SIG-M5 (cell line): ENCODE measurements at regions not wholly inside any gene's neighbourhood (a gene's known extent, or its start where the extent isn't known, plus 50 kb on each side); places are given as distances from the start of the nearest gene placed in this dataset.

Source experiments
- DNase-seq: peaks from one replicate; lab custom pipeline; 2025; lab: John Stamatoyannopoulos, UW

- DNase-seq: no peak
Measured at GRCh38 chr2:149648282-149649030, 60.9 kb upstream of the MMADHC start.

GRCh38 chr2:149645391-149645790 lies 57.8 kb upstream of the MMADHC start:
- DNase-seq: no peak
